ENCODE measurements at regions not wholly inside any gene's neighbourhood (a gene's known extent, or its start where the extent isn't known, plus 50 kb on each side); places are given as distances from the start of the nearest gene placed in this dataset.

DNA sequence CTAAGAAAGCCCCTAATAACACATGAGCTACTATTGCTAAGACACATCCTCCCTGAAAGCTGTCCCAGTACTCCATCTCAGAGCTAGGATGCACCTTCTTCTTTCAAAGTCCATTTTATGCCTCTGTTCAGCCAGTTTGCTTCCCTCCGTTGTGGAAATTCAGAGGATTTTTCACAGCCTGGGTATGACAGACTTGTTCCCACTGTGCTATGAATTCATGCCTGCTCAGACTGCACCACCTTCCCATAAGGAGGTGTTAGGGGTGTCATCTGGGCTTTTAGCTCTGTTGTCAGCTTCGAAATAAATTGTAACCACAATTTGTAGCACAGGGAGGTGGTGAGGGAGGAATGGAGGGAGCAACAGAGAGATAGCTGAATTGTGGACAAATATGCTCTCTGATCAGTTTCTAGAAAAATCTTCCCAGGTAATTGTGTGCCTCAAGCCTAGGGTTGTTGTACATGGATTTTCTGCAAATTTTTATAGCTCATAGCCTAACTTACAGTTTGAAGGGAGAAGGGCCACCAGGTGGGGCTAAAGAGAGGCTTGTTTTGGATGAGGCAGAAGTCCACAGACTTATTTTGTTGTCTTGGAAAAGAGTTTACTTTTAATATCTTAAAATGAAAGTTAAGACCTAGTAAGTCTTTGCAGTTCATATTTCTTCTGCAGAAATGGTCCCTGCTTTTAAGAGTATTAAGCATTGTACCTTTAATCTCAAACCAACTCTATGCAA lies 462.0 kb downstream of the PDCD6IP start:
- peak; percentile 50 for DNase-seq

DNA sequence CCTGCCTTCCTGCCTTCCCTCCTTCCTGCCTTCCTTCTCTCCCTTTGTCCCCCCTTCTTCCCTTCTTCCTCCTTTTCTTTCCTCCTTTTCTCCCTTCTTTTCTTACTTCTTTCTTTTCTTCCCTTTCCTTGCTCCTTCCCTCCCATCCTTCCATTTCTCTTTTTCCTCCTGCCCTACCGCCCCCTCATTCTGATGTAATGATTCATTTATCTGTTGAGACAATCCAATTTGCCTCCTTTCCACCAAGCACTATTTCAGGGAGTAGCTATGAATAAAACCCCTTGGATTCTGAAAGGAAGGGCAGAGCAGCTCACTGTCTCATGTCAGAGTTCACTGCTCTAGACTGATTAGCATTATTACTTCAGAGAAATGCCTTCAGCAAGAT lies 462.6 kb downstream of the PDCD6IP start:
- no peak for DNase-seq

DNA sequence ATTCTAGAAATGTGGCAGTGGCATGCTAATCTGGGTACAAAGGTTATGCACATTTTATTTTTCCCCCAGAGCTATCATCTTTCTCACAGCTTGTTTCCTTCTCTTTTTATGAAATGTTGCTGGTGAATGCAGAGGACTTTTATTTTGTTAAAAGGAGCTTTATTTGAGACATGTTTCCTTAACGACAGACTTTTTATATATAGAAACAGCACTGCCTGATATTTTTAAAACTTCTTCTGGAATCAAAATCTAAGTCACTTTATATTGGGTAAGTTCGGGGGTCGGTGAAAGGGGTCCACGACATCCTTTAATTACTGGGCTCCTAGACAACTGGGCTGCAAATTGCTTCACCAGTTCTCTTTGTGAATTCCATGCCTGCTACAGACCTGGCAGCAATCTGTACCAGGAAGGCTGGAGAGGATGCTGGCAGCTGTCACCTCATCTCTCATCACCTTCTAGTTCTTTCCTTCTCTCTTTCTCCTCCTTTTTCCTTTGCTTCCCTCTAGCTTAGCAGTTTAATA lies 464.7 kb downstream of the PDCD6IP start:
- DNase-seq: no peak

DNA sequence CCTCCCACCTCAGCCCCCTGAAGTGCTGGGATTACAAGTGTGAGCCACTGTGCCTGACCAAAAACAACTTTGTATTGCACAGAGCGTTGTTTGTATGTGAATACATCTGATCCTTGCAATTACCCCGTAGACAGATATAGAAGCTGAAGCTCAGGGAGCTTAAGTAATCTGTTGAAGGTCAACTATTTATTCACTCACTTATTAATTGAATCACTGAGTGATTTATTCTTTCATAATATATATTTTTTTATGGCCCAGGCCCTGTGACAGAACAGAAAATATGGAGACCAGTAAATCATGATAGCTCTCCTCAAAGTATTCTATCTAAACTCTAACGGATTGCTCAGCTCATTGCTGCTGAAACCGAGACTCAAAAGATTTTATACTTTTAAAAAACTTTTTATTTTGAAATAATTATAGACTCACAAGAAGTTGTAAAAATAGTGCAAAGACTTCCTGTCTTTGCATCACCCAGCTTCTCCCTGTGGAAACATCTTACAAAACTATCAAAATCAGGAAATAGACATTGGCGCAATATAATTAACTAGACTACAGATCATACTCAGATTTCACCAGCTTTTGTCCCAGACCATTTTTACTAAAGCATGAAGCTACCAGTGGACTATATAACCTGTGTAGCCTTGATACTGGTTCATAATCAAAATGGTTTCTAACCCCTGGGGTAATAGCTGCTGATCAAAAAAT lies 466.1 kb downstream of the PDCD6IP start:
- DNase-seq: no peak

DNA sequence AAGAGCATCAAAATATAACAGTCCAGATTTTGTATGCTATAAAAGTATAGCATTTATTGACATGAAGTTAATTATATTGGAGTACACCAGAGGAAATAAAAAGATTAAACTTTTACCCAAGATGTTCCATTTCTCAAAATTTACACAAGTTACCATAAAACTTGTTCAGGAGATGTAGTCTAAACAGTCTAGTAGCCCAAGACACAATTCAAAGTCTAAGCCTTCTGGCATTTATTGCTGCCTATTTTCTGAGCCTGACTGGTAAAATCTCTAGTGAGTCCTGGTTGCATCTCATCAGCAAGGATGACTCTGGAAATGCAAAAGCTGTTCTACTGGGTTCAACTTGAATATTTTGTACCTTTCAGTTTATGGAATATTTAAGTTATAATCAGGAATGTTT lies 468.7 kb downstream of the PDCD6IP start:
- no peak for DNase-seq

DNA sequence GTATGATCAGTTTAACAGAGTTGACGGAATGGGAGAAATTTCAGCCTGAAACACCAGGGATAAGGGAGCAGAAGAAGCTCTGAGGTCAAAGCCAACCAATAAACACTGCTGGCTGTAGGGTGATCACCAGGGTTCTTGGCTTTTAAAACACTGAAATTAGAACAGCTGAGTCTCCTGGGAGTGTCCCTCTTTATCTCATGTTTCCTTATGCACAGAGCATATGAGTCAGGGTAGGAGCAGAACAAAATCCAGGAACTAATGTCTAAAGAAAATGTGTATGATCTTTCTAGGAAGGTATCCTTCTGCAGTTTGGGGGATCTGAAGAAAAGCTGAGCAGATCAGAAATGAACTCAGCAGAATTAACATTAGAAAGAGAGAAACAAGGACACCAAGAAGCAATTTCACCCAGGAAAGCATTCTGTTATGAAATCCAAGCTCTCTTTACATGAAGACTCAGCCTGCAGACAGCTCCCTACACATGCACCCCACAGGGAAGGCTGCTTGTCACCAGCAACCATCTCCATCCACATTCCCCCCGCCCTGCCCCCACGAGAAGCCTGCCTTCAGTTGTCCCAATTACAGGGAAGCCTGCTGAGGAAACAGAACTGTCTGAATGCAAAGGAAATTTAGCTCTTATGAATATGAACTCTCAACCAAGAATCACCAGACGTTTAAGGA lies 469.7 kb downstream of the PDCD6IP start:
- no peak for DNase-seq

DNA sequence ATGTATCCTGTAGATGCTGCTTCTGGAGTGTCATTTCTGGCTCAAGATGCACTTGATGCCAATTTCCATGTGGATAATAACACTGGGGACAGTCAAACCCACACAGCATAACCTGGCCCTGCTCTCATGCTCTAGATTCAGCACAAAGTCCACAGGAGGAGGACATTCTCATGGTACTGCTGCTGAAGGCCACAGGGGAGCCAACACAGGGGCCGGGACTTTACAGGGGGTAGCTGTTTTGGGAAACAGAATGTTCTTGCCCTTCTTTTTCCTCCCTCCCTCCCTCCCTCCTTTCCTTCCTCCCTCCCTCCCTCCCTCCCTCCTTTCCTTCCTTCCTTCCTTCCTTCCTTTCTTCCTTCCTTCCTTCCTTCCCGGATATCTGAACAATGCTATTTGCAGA lies 477.4 kb downstream of the PDCD6IP start:
- no peak for DNase-seq

DNA sequence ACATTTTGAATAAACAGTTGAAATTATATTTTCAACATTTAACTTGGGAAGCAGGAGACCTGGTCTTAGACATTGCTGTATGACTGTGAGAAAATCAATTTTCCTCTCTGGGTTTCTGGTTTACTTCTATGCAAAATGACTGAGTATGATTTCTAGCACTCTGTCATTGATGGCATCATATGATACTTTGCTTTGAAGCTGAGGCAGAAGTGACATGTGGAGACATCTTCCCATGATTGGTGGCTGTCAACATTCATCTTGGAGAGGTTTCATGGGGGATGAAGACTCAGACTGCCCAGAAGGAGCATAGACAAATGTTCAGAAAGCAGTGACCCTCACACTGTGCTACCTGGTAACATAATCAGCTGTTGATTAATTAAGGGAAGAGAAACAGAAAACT lies 477.9 kb downstream of the PDCD6IP start:
- no peak for DNase-seq

DNA sequence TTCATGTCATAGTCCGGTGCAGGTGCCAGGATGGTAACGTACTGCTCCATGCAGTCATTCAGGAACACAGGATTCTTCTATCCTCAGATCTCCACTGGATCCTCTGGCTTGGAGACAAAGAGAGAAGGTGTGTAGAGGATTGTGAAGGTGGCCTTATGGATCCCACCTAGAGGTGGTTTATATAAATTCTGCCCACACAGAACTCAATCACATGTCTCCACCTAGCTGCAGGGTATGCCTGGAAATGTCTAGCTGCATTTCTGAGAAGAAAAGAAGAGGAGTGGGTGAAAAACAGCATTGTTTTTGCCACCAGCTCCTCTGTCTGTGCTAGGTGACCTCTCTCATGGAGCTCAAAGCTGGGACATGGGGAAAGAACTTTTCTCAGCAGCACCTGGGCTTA lies 478.7 kb downstream of the PDCD6IP start:
- no peak for DNase-seq

DNA sequence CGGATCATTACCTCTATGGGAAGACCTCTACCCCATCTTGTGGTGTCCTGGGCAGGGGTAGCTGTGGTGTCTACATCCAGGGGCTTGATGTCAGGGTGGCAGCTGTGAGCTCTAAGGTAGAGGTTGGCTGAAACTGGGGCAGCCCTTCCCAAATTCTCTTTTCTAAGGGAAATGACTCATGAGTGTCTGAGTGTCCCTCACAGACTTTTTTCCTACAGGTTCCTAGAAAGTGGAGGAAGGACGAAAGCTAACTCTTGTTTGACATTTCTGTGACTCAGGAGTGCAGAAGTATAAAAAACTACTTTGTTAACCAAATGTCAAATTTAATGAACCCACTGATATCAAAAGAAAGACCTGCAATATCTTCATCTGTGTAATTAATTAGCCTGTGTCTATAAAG lies 481.5 kb downstream of the PDCD6IP start:
- no peak for DNase-seq

DNA sequence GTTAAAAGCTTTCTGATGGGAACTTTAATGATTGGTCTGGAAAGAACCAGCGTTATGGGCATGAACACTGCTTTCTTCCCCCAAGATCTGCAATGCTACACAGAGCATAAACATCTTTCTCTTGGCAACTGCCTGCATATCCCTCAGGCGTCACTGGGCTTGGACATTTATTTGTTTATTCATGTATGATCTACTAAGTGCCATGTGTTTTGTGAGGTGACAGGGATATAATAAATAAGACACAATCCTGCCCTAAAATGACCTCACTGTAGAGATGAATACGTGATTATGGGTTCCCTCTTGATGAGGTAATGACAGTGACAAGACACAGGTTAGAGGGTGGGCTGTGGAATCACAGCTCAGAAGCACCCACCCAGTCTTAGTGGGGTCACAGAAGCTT lies 485.3 kb downstream of the PDCD6IP start:
- DNase-seq: no peak

DNA sequence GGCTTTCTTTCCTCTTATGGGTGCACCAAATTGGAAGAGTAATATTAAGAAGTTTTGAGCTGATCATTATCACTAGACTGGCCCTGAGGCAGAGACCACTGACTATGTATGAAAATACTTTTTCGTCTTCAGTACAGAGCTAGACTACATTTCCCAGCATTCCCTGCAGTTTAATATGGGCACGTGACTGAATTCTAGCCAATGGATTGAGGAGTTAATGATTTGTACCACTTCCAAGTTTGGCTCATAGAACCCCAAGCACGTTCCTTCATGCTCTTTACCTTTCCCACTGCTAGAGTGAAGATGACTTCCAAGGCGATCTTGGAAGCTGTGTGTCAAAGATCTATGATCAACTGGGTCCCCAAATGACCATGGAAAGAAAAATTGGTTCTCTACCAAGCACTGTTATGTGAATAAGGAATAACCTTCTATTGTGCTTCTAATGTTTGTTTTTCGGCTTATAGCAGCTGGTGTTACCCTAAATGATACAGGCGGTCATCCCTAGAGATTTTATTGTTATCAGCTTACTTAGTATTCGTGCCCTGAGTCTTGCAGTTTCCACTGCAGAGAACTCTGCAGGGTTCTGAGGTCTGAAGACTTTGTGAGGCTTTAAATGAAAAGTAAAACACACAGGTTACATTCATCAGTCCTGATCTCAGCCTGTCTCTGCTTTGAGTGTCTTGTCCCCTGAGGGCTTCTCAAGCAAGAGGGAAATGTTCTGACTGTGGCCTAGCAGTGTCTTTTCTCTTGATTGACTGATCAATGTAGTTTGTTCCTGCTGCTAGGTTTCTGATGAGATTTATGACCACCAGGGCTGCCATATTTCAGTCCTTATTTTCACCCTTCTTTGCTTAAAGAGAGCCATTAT lies 486.8 kb downstream of the PDCD6IP start:
- DNase-seq: no peak

DNA sequence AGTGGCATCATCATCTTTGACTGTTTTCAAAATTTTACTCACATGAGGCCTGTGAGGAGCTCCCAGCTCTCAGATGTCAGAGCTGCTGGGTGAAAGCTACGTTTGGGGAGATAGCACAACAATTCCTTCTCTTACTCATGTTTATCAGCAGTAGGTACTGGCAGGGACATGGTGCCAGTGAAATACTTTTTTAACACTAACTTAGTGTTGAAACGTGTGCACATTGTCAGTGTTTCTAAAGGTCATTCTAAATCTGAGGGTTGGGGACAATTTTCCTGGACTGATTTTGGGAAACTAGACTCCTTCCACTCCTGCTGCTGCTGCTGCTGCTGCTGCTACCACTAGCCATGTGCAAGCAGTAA lies 487.4 kb downstream of the PDCD6IP start:
- DNase-seq: no peak

DNA sequence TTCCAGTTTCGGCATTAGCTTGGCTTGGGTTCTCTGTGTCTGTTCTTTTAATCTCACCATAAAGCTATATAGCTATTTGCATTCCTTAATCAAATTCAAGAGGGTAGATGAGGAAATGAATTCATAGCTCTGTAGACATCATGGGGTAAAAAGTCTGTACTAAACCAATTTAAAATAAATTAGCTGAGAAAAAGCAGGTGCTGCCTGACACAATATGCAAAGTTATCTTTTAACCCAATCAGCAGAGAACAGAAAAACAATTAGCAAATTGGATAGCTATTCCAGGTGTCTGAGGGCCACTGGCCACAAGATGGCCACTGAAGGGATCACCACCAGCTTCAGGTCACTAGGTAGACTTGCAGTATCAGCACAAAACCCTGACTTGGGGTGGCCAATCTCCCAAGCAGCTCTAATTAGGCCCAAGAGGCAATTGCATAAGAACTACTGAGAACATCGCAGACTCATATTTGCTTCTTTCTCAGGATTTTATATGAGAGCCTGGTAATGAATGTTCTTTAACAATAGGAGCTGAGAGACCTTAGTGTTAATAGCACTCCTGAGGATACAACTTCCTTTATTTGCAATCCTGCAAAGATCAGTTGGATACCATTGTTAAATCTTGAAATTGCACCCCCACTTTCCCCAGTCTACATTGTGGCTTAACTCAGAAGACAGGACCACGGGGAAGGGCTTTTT lies 494.3 kb downstream of the PDCD6IP start:
- no peak for DNase-seq

DNA sequence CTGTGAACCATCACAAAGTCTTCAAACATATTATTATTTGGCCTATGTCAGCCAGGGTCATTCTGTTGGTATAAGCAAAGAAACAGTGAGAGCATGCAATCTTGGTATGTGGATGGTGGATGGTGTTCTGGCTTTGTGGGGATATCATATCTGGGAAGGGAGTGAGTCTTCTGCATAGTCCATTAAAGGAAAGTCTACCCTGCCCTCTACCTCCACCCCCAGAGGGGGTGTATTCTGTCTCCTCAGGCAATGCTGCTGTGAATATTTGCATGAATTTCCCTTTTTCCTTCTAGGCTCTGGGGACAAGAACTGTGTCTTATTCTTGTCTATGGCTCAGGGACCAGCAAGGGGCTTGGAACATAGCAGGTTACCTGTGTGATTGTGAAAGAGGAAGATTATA lies 495.8 kb downstream of the PDCD6IP start:
- DNase-seq: no peak

DNA sequence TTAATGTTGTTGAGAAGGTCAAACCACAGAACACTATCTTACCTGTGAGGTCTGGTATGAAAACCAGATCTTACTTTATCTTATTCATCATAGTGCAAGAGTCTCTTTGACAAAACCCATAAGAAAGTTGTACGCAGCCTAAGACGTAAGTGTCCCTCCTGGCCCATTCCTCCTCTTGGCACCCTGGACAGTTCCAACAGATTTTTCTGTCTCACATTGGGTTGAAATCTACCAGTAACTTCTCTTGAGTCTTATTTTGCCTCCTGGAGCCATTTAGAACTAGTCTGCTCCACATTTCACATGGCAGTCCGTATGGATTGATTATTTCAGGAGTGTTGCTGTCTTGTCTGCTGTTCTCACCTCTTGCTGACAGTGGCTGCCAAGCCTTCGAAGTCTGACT lies 498.4 kb downstream of the PDCD6IP start:
- no peak for DNase-seq

DNA sequence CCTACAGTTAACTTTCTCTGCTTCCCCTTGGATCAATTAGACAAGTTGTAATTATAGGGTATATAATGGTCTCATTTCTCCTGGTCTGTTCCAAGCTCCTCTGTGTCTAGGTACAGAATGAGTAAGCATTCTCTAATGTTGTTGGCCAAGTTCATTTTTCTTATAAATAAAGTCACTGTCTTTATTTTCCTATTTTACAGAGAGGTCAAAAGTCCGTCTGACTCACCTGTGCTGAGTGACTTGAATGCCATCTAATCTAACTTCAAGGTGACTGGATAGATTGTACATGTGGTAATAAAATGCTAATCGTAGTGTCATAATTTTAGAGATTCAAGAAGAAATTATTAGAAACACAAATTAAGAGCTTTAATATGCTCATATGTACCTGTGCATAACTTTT lies 500.2 kb downstream of the PDCD6IP start:
- no peak for DNase-seq

DNA sequence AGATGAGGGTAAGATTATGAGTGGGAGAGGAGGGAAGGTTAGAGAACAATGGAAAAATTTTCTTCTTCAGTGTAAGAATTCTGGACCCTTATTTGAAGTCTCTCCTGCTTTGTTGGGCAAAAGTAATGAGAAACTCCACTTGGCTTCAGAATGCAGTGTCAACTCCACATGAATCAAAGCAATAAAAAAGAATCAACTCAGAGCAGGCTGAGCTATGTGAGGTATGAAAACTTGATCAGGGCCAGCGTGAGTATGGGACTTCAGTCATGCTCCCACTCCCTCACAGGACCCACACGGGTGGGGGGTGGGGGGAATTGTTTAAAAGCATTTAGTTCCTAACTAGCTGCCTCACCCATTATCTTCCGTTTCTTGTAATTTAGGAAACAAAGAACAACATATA lies 502.2 kb downstream of the PDCD6IP start:
- DNase-seq: no peak

DNA sequence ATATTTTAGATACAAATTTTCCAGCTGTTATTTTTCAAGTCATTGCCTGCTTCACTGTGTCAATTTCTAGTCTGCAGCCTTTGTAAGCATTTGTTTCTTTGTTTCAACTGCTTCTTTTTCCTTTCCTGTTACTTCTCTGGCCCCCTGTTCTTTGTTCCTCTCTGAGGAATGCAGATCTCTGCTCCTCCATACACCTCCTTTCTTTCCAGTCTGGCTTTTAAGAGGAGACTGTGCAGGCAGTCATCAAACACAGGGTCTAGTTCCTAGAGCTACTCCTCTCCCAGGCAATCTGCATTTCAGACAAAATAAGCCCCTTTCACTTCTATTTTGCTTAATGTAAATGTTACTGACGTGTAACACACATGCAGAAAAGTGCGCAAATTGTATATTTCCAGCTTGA lies 502.9 kb downstream of the PDCD6IP start:
- DNase-seq: no peak

DNA sequence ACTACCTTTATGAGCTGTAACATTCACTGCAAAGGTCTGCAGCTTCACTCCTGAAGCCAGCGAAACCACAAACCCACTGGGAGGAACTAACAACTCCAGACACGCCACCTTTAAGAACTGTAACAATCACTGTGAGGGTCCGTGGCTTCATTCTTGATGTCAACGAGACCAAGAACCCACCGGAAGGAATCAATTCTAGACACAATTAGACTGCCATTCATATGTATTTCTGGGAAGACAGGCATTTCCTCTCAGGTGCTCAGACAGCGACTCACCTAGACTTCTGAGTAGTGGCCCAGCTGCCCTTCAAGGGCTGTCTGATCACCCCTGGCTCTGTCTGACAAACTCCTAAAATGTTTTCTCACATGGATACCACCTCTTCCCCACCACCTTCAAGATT lies 506.8 kb downstream of the PDCD6IP start:
- no peak for DNase-seq

DNA sequence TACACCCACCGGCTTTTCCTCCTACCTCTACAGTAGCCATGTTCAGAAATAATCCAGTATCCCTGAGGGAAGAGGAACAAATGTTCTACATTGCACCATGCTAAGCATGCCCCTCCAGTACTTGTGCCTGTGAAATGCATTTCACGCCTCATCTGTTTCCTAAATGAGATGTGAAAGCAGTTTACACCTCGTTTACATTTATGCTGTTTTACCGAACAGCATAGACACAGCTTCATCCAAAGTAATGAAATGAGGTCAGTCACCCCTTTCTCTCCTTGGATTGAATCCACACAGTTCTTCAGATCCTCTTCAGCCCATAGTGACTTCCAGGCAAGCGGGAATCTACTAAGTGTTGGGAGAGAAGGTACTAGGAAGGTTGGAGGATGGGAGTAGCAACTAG lies 514.3 kb downstream of the PDCD6IP start:
- no peak for DNase-seq

DNA sequence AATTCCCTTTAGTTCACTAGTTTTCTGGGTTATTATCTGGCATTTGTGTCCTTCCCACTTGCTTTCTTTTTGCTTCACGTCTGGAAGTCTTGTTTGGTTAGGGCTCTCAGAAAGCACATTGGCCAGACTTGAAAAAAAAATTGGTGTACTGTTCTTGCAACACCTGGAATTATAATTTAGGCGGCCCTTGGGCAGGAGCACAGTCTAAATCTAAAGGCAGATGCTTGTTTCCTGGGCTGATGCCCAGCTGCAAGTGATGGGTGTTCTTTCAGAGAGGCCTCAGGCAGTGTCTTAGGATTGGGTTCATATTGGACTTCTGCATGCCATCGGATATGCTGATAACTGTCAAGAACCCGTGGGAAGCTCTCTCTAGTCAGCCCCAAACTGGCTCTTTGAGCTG lies 521.5 kb downstream of the PDCD6IP start:
- DNase-seq: no peak

DNA sequence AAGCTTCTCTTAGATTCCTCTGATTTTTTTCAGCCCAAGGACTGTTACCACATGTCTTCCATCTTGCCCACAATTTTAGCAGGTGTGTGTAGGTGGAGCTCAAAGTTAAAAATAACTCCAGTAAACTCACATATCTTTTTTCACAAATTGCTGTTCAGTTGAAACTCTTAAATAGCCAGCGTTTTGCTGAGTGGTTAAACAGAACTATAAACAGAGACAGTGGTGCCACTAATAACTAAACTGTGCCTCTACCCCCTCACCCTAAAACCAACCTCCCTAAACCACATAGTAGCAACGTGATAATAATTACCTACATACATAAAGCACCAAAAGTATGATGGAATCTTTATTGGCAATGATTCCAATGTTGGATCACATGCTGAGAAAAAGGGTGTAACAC lies 525.1 kb downstream of the PDCD6IP start:
- DNase-seq: no peak

All from stimulated activated CD4-positive, alpha-beta T cell treated with anti-CD3 and anti-CD28 coated beads, Interleukin-15, amount 100 ng/mL, for 24 hours (primary cell).